ENCODE measurements at regions not wholly inside any gene's neighbourhood (a gene's known extent, or its start where the extent isn't known, plus 50 kb on each side); places are given as distances from the start of the nearest gene placed in this dataset.
A peak's percentile ranks its signal among the peaks of the same experiment; 100 is the strongest.

- Mint-ChIP-seq H3K36me3 (ENCODE audit: low read depth) (peaks cover 2% of the 10 kb centered on the region), H3K27me3 (ENCODE audit: low read depth) (no peaks in the 10 kb centered on the region), H3K9me3 (peaks cover 14% of the 10 kb centered on the region), H3K27ac (ENCODE audit: unreplicated experiment) (no peak overlapping the region), H3K4me1 (peaks cover 7% of the 10 kb centered on the region), H3K4me3 (no peak overlapping the region)
- TF ChIP-seq CTCF (conservative IDR thresholded peaks at IDR 0.05): no peak
- no peak for DNase-seq (ENCODE audit: low read depth, low spot score)
Measured at GRCh38 chr5:118647587-118647986, 340.8 kb downstream of the DTWD2 start.

- peaks cover 15% of the 10 kb centered on the region for H3K9me3 Mint-ChIP-seq
Measured at GRCh38 chr5:118646917-118647316, 341.4 kb downstream of the DTWD2 start.

GRCh38 chr5:118637947-118638670, 350.2 kb downstream of the DTWD2 start:
- Mint-ChIP-seq H3K4me1 (peaks cover 9% of the 10 kb centered on the region), H3K27me3 (ENCODE audit: low read depth) (no peaks in the 10 kb centered on the region), H3K9me3 (peaks cover 42% of the 10 kb centered on the region), H3K27ac (ENCODE audit: unreplicated experiment) (peak overlapping the region; percentile 97), H3K4me3 (no peak overlapping the region), H3K36me3 (ENCODE audit: low read depth) (peaks cover 32% of the 10 kb centered on the region)
- TF ChIP-seq CTCF (conservative IDR thresholded peaks at IDR 0.05): no peak
- no peak for DNase-seq (ENCODE audit: low read depth, low spot score)

More at GRCh38 chr5:118646917-118647316, 341.4 kb downstream of the DTWD2 start:
- Mint-ChIP-seq H3K36me3 (ENCODE audit: low read depth) (peaks cover 4% of the 10 kb centered on the region), H3K27me3 (ENCODE audit: low read depth) (no peaks in the 10 kb centered on the region), H3K4me1 (peaks cover 7% of the 10 kb centered on the region), H3K4me3 (no peak overlapping the region), H3K27ac (ENCODE audit: unreplicated experiment) (no peak overlapping the region)
- no peak for DNase-seq (ENCODE audit: low read depth, low spot score)
- TF ChIP-seq CTCF (conservative IDR thresholded peaks at IDR 0.05): no peak

GRCh38 chr5:118628660-118629354, 359.5 kb downstream of the DTWD2 start:
- Mint-ChIP-seq H3K27ac (ENCODE audit: unreplicated experiment) (peak overlapping the region; percentile 97), H3K4me3 (no peak overlapping the region), H3K36me3 (ENCODE audit: low read depth) (no peaks in the 10 kb centered on the region), H3K27me3 (ENCODE audit: low read depth) (no peaks in the 10 kb centered on the region), H3K4me1 (peaks cover 12% of the 10 kb centered on the region), H3K9me3 (peaks cover 12% of the 10 kb centered on the region)
- TF ChIP-seq CTCF (conservative IDR thresholded peaks at IDR 0.05): no peak
- DNase-seq (ENCODE audit: low read depth, low spot score): no peak

- Mint-ChIP-seq H3K4me3 (no peak overlapping the region), H3K36me3 (ENCODE audit: low read depth) (peaks cover 2% of the 10 kb centered on the region), H3K9me3 (peaks cover 2% of the 10 kb centered on the region), H3K4me1 (peaks cover 29% of the 10 kb centered on the region), H3K27ac (ENCODE audit: unreplicated experiment) (no peak overlapping the region), H3K27me3 (ENCODE audit: low read depth) (no peaks in the 10 kb centered on the region)
- no peak for DNase-seq (ENCODE audit: low read depth, low spot score)
- TF ChIP-seq CTCF (conservative IDR thresholded peaks at IDR 0.05): no peak
Measured at GRCh38 chr5:118620233-118620632, 368.1 kb downstream of the DTWD2 start.

All from neural crest cell (in vitro differentiated cells).